CD8-positive, alpha-beta memory T cell (primary cell): ENCODE measurements at regions not wholly inside any gene's neighbourhood (a gene's known extent, or its start where the extent isn't known, plus 50 kb on each side); places are given as distances from the start of the nearest gene placed in this dataset.

ENCODE experiments used
- CTCF ChIA-PET: fragments of 350-600 bp; sonication (Branson Sonifier 250); formaldehyde crosslinking; loops from one replicate; lab custom pipeline; 2021; ENCODE audit warnings: antibody characterized with exemption; lab: Charles Lee
- POLR2A ChIA-PET: fragments of 350-600 bp; sonication (Branson Sonifier 250); formaldehyde crosslinking; loops from one replicate; lab custom pipeline; 2021; ENCODE audit warnings: antibody characterized with exemption; lab: Charles Lee
- DNase-seq, 5 donors: peaks; one replicate each; pipeline versions ENCODE4 v3.0.0 to v3.0.0-alpha.2; 2020 to 2022; ENCODE audit warnings: mixed read lengths in 1 of 5
- H3K27ac ChIP-seq: one replicate; pipeline ENCODE4 v1.7.0; 2013; ENCODE audit warnings: low read depth, mild to moderate bottlenecking, low read length, moderate library complexity
- H3K27me3 ChIP-seq: 2 replicates; pipeline ENCODE4 v1.7.0; 2013; ENCODE audit warnings: low read length, mild to moderate bottlenecking; ENCODE audit not compliant: insufficient read depth, poor library complexity, severe bottlenecking
- H3K36me3 ChIP-seq: 2 replicates; pipeline ENCODE4 v1.7.0; 2013; ENCODE audit warnings: mild to moderate bottlenecking, low read length, moderate library complexity; ENCODE audit not compliant: insufficient read depth
- H3K4me1 ChIP-seq: 2 replicates; pipeline ENCODE4 v1.7.0; 2013; ENCODE audit warnings: mild to moderate bottlenecking, low read length, moderate library complexity; ENCODE audit not compliant: insufficient read depth
- H3K4me3 ChIP-seq: 2 replicates; pipeline ENCODE4 v1.7.0; 2013; ENCODE audit warnings: mild to moderate bottlenecking, low read length
- H3K9me3 ChIP-seq: 2 replicates; pipeline ENCODE4 v1.7.0; 2013; ENCODE audit warnings: mild to moderate bottlenecking, low read length
- H3K27ac Mint-ChIP-seq, 8 donors: one replicate each; pipeline ENCODE4 v1.8.0; 2020 to 2021; ENCODE audit warnings: mixed read lengths in 8 of 8, mild to moderate bottlenecking in 6 of 8, inconsistent platforms in 3 of 8, moderate library complexity in 3 of 8
- H3K27me3 Mint-ChIP-seq, 2 donors: one replicate each; pipeline ENCODE4 v1.8.0; 2020 to 2021; ENCODE audit warnings: mixed read lengths in 2 of 2, mild to moderate bottlenecking in 1 of 2, moderate library complexity in 1 of 2
- H3K36me3 Mint-ChIP-seq, 3 donors: one replicate each; pipeline ENCODE4 v1.8.0; 2020 to 2021; ENCODE audit warnings: mixed read lengths in 3 of 3, inconsistent platforms in 1 of 3, mild to moderate bottlenecking in 1 of 3
- H3K4me1 Mint-ChIP-seq, 3 donors: one replicate each; pipeline ENCODE4 v1.8.0; 2020 to 2021; ENCODE audit warnings: mixed read lengths in 3 of 3, inconsistent platforms in 1 of 3, mild to moderate bottlenecking in 1 of 3
- H3K4me3 Mint-ChIP-seq, 7 donors: one replicate each; pipeline ENCODE4 v1.8.0; 2020 to 2021; ENCODE audit warnings: mixed read lengths in 7 of 7, mild to moderate bottlenecking in 6 of 7, moderate library complexity in 4 of 7, inconsistent platforms in 2 of 7
- H3K9me3 Mint-ChIP-seq, 5 donors: one replicate each; pipeline ENCODE4 v1.8.0; 2020 to 2022; ENCODE audit warnings: mixed read lengths in 5 of 5, mild to moderate bottlenecking in 3 of 5, moderate library complexity in 2 of 5, inconsistent platforms in 1 of 5

- Mint-ChIP-seq H3K4me1 (no peaks in the 10 kb centered on the region), H3K36me3 (no peaks in the 10 kb centered on the region), H3K9me3 (peaks cover 0 to under 1% (median 0%) of the 10 kb centered on the region in 5 donors), H3K4me3 (no peak overlapping the region), H3K27me3 (peaks cover under 1 to 3% of the 10 kb centered on the region in 2 donors), H3K27ac (no peak overlapping the region)
- no peak overlapping the region for H3K4me3 ChIP-seq
- CTCF ChIA-PET: no interaction called here
- DNase-seq: no peak
- POLR2A ChIA-PET: no interaction called here
- H3K4me1 ChIP-seq: no peaks in the 10 kb centered on the region
- H3K27me3 ChIP-seq: no peaks in the 10 kb centered on the region
- H3K36me3 ChIP-seq: no peaks in the 10 kb centered on the region
- H3K9me3 ChIP-seq: no peaks in the 10 kb centered on the region
- no peak overlapping the region for H3K27ac ChIP-seq
Observed at GRCh38 chr12:110794623-110795280, 52.0 kb upstream of the CCDC63 start.

GRCh38 chr12:110796952-110797351 lies 49.8 kb upstream of the CCDC63 start:
- Mint-ChIP-seq H3K4me3 (no peak overlapping the region), H3K9me3 (peaks cover 0 to 6% (median 0%) of the 10 kb centered on the region in 5 donors), H3K27ac (no peak overlapping the region), H3K36me3 (no peaks in the 10 kb centered on the region), H3K27me3 (peaks cover 6 to 7% of the 10 kb centered on the region in 2 donors), H3K4me1 (no peaks in the 10 kb centered on the region)
- ChIA-PET POLR2A (no interaction called here), CTCF (interaction anchor here (0.6 kb wide), 1 partner anchor 187 kb away, joined by 3 read pairs; no protein-coding TSS in a partner anchor)
- Histone ChIP-seq H3K36me3 (no peaks in the 10 kb centered on the region), H3K4me1 (no peaks in the 10 kb centered on the region), H3K27ac (no peak overlapping the region), H3K4me3 (no peak overlapping the region), H3K27me3 (no peaks in the 10 kb centered on the region), H3K9me3 (no peaks in the 10 kb centered on the region)
- no peak for DNase-seq
